H1 (cell line): ENCODE measurements at regions not wholly inside any gene's neighbourhood (a gene's known extent, or its start where the extent isn't known, plus 50 kb on each side); places are given as distances from the start of the nearest gene placed in this dataset.

ENCODE experiments used
- CTCF ChIA-PET: fragments of 300-600 bp; sonication (Branson Sonifier 250); formaldehyde crosslinking; loops from one replicate; lab custom pipeline; 2021; ENCODE audit not compliant: partially characterized antibody; lab: Charles Lee
- POLR2A ChIA-PET: fragments of 300-600 bp; sonication (Branson Sonifier 250); formaldehyde crosslinking; loops from one replicate; lab custom pipeline; 2021; ENCODE audit warnings: inconsistent platforms; ENCODE audit not compliant: partially characterized antibody; lab: Charles Lee
- DNase-seq, 2 experiments: peaks; one replicate each; pipeline versions ENCODE4 v3.0.0 to v3.0.0-alpha.2; 2010 to 2022; ENCODE audit warnings: low spot score in 2 of 2, low read depth in 1 of 2, mixed read lengths in 1 of 2
- FAIRE-seq: peaks from 2 replicates; lab custom pipeline; 2011; peaks lifted over from hg19 to GRCh38; lab: Jason Lieb, UNC
- H2AFZ ChIP-seq: 2 replicates; pipeline ENCODE4 v1.8.1; 2012; ENCODE audit warnings: low read length, inconsistent platforms
- H2AK5ac ChIP-seq: 2 replicates; pipeline ENCODE4 v1.6.1; 2013; ENCODE audit warnings: low read depth, low read length
- H2BK120ac ChIP-seq: replicated peaks from 2 replicates; pipeline ENCODE3; 2013; ENCODE audit warnings: low read depth, low read length, inconsistent platforms
- H2BK12ac ChIP-seq: 2 replicates; pipeline ENCODE4 v1.6.1; 2013; ENCODE audit warnings: low read depth, low read length
- H2BK15ac ChIP-seq: 2 replicates; pipeline ENCODE4 v1.6.1; 2013; ENCODE audit warnings: low read length
- H2BK20ac ChIP-seq: 2 replicates; pipeline ENCODE4 v1.6.1; 2013; ENCODE audit warnings: low read length
- H2BK5ac ChIP-seq: 2 replicates; pipeline ENCODE4 v1.6.1; 2013; ENCODE audit warnings: low read depth, low read length
- H3K14ac ChIP-seq: 2 replicates; pipeline ENCODE4 v1.6.1; 2013; ENCODE audit warnings: inconsistent platforms; ENCODE audit not compliant: insufficient read length
- H3K18ac ChIP-seq: 2 replicates; pipeline ENCODE4 v1.6.1; 2013; ENCODE audit warnings: low read length; ENCODE audit errors: extremely low read depth
- H3K23ac ChIP-seq: 2 replicates; pipeline ENCODE4 v1.6.1; 2013; ENCODE audit warnings: inconsistent platforms; ENCODE audit not compliant: insufficient read length
- H3K23me2 ChIP-seq: 2 replicates; pipeline ENCODE4 v1.6.1; 2013; ENCODE audit warnings: low read depth, low read length
- H3K27ac ChIP-seq: 2 replicates; pipeline ENCODE4 v1.6.1; 2011; ENCODE audit warnings: low read depth, low read length, inconsistent platforms
- H3K27me3 ChIP-seq, 4 experiments: replicated peaks in 1 of 4; 1 replicate in 1 of 4; 2 replicates in 3 of 4; pipeline versions ENCODE4 v1.6.1 to v1.8.1; 2011 to 2013; ENCODE audit warnings: low read length in 3 of 4, mild to moderate bottlenecking in 3 of 4, inconsistent platforms in 2 of 4, mixed read lengths in 2 of 4, moderate library complexity in 1 of 4; ENCODE audit not compliant: control insufficient read depth in 3 of 4, insufficient read depth in 3 of 4; ENCODE audit errors: extremely low read depth in 1 of 4
- H3K36me3 ChIP-seq, 4 experiments: 2 replicates each; pipeline versions ENCODE4 v1.6.1 to v1.8.1; 2011 to 2013; ENCODE audit warnings: mild to moderate bottlenecking in 4 of 4, low read length in 3 of 4, moderate library complexity in 2 of 4, control low read depth in 1 of 4, inconsistent platforms in 1 of 4; ENCODE audit not compliant: insufficient read depth in 4 of 4, control insufficient read depth in 2 of 4
- H3K4ac ChIP-seq: replicated peaks from 2 replicates; pipeline ENCODE3; 2013; ENCODE audit warnings: low read length, low read depth, mixed read lengths, inconsistent platforms; ENCODE audit not compliant: insufficient read length
- H3K4me1 ChIP-seq, 4 experiments: replicated peaks in 1 of 4; 1 replicate in 1 of 4; 2 replicates in 3 of 4; pipeline versions ENCODE4 v1.6.1 to v1.8.1; 2011 to 2013; ENCODE audit warnings: low read length in 3 of 4, inconsistent platforms in 2 of 4, mixed read lengths in 1 of 4; ENCODE audit not compliant: insufficient read depth in 4 of 4, control insufficient read depth in 3 of 4
- H3K4me2 ChIP-seq, 2 experiments: 2 replicates each; pipeline versions ENCODE4 v1.6.1 to v1.8.1; 2011 to 2013; ENCODE audit warnings: low read depth in 2 of 2, low read length in 2 of 2, control low read depth in 1 of 2, inconsistent platforms in 1 of 2, mild to moderate bottlenecking in 1 of 2; ENCODE audit not compliant: insufficient read depth in 1 of 2
- H3K4me3 ChIP-seq, 4 experiments: fragments of 200-600, 300-600 bp in 1 of 4; sonication (generic), shearing (Covaris generic), sonication (Bioruptor Twin) in 1 of 4; 2 replicates each; pipeline versions ENCODE4 v1.5.1 to v1.8.1; 2011 to 2016; ENCODE audit warnings: low read length in 4 of 4, low read depth in 3 of 4, control low read depth in 2 of 4, inconsistent platforms in 2 of 4, mild to moderate bottlenecking in 2 of 4, mixed read lengths in 1 of 4, moderate library complexity in 1 of 4; ENCODE audit not compliant: insufficient read depth in 2 of 4; ENCODE audit errors: extremely low read depth in 1 of 4
- H3K56ac ChIP-seq: replicated peaks from 2 replicates; pipeline ENCODE3; 2013; ENCODE audit warnings: low read depth, mild to moderate bottlenecking, mixed read lengths, low read length, inconsistent platforms; ENCODE audit not compliant: insufficient read length
- H3K79me1 ChIP-seq: 2 replicates; pipeline ENCODE4 v1.6.1; 2013; ENCODE audit warnings: low read depth, low read length, control low read depth
- H3K79me2 ChIP-seq, 2 experiments: 2 replicates each; pipeline versions ENCODE4 v1.6.1 to v1.8.1; 2012 to 2013; ENCODE audit warnings: low read length in 2 of 2, mild to moderate bottlenecking in 2 of 2, inconsistent platforms in 1 of 2; ENCODE audit not compliant: insufficient read depth in 2 of 2, control insufficient read depth in 1 of 2
- H3K9ac ChIP-seq, 4 experiments: replicated peaks in 1 of 4; 1 replicate in 1 of 4; 2 replicates in 3 of 4; pipeline versions ENCODE4 v1.6.1 to v1.8.1; 2011 to 2013; ENCODE audit warnings: low read depth in 3 of 4, low read length in 3 of 4, control low read depth in 2 of 4, mild to moderate bottlenecking in 2 of 4, moderate library complexity in 2 of 4, inconsistent platforms in 1 of 4; ENCODE audit errors: extremely low read depth in 1 of 4
- H3K9me3 ChIP-seq, 2 experiments: 2 replicates each; pipeline versions ENCODE4 v1.6.1 to v1.8.1; 2012 to 2013; ENCODE audit warnings: mild to moderate bottlenecking in 2 of 2, moderate library complexity in 2 of 2, control low read depth in 1 of 2, inconsistent platforms in 1 of 2, low read depth in 1 of 2, low read length in 1 of 2, mixed read lengths in 1 of 2; ENCODE audit not compliant: insufficient read depth in 2 of 2
- H4K20me1 ChIP-seq, 2 experiments: replicated peaks in 1 of 2; 2 replicates each; pipeline versions ENCODE3 to v1.8.1; 2011 to 2013; ENCODE audit warnings: inconsistent platforms in 2 of 2, low read length in 2 of 2, mild to moderate bottlenecking in 1 of 2; ENCODE audit not compliant: insufficient read depth in 2 of 2, control insufficient read depth in 1 of 2
- H4K5ac ChIP-seq: 2 replicates; pipeline ENCODE4 v1.6.1; 2013; ENCODE audit warnings: low read length, low read depth, mixed read lengths, inconsistent platforms; ENCODE audit not compliant: insufficient read length
- H4K8ac ChIP-seq: 2 replicates; pipeline ENCODE4 v1.8.0; 2013; ENCODE audit warnings: mild to moderate bottlenecking, moderate library complexity, low read length, inconsistent platforms; ENCODE audit not compliant: insufficient read depth; ENCODE audit errors: extremely low read depth
- H4K91ac ChIP-seq: replicated peaks from 2 replicates; pipeline ENCODE3; 2013; ENCODE audit warnings: low read length, mixed read lengths, inconsistent platforms; ENCODE audit not compliant: insufficient read length
- ATF3 ChIP-seq: IDR thresholded peaks from 2 replicates; pipeline ENCODE4 v1.6.1; 2011; ENCODE audit warnings: low read depth, mild to moderate bottlenecking, low read length; ENCODE audit not compliant: insufficient read depth
- HDAC2 ChIP-seq, 2 experiments: fragments of 300-600 bp in 1 of 2; sonication (generic) in 1 of 2; IDR thresholded peaks; 2 replicates each; pipeline ENCODE4 v1.6.1; 2011 to 2012; ENCODE audit warnings: low read depth in 2 of 2, low read length in 2 of 2, mild to moderate bottlenecking in 2 of 2, moderate library complexity in 2 of 2, borderline replicate concordance in 1 of 2, inconsistent platforms in 1 of 2
- TAF1 ChIP-seq: IDR thresholded peaks from 2 replicates; pipeline ENCODE4 v1.6.1; 2011; ENCODE audit warnings: mild to moderate bottlenecking, low read depth, low read length
- TCF12 ChIP-seq: IDR thresholded peaks from 2 replicates; pipeline ENCODE4 v1.6.1; 2011; ENCODE audit warnings: low read depth, mild to moderate bottlenecking, low read length
- WGBS, 2 experiments: shearing (Covaris generic) in 1 of 2; methylation state at CpG; one replicate each; pipeline versions ENCODE4 v1.1.6 to v1.1.7; 2013 to 2015; ENCODE audit warnings: low lambda C conversion rate in 2 of 2, mixed read lengths in 2 of 2, inconsistent platforms in 1 of 2, low coverage in 1 of 2, missing lambda C conversion rate in 1 of 2; ENCODE audit not compliant: insufficient replicate concordance in 2 of 2, insufficient coverage in 1 of 2, insufficient read length in 1 of 2; ENCODE audit errors: extremely low coverage in 1 of 2, missing lambda C conversion rate in 1 of 2; 5-methylcytosine and 5-hydroxymethylcytosine counted together

- Histone ChIP-seq H3K4ac (no peak overlapping the region), H3K23me2 (no peaks in the 10 kb centered on the region), H3K79me2 (no peaks in the 10 kb centered on the region), H3K27me3 (no peaks in the 10 kb centered on the region; a peak in 1 of 7 replicates), H3K56ac (no peak overlapping the region), H2AFZ (no peak overlapping the region), H4K5ac (no peak overlapping the region), H4K91ac (no peak overlapping the region), H3K27ac (no peak overlapping the region), H3K18ac (no peak overlapping the region), H2BK12ac (no peak overlapping the region), H3K9me3 (no peaks in the 10 kb centered on the region), H3K4me3 (no peak overlapping the region), H2BK20ac (no peak overlapping the region), H3K4me1 (no peaks in the 10 kb centered on the region), H3K4me2 (no peak overlapping the region), H3K36me3 (no peaks in the 10 kb centered on the region), H2BK15ac (no peak overlapping the region), H3K9ac (no peak overlapping the region), H3K23ac (no peak overlapping the region), H2AK5ac (no peak overlapping the region), H3K14ac (no peak overlapping the region), H2BK120ac (no peak overlapping the region), H3K79me1 (no peaks in the 10 kb centered on the region), H4K20me1 (no peaks in the 10 kb centered on the region), H4K8ac (peak overlapping the region; percentile 57; the same call in 1 of the 2 replicates), H2BK5ac (no peak overlapping the region)
- TF ChIP-seq HDAC2 (IDR thresholded peaks at IDR 0.05; ENCODE audit: borderline replicate concordance in 1 of 2, low read depth in 2 of 2, low read length in 2 of 2) (no peak), TCF12 (no peak), ATF3 (no peak), TAF1 (no peak)
- ChIA-PET POLR2A (no interaction called here), CTCF (interaction anchor here (1.1 to 1.6 kb wide), 3 partner anchors 9 to 52 kb away, joined by 3 to 5 read pairs (median 4); no protein-coding TSS in a partner anchor)
- FAIRE-seq, result no peak
- DNase-seq, result no peak
- 91 to 100% methylated on average over 2 to 8 of the region's 8 CpGs for WGBS, 2 experiments
Observed at GRCh38 chr10:70978816-70979480, 90.6 kb upstream of the PCBD1 start.
